Heart left ventricle (tissue), 16 donors: ENCODE measurements at regions not wholly inside any gene's neighbourhood (a gene's known extent, or its start where the extent isn't known, plus 50 kb on each side); places are given as distances from the start of the nearest gene placed in this dataset.

Experiments used
- ATAC-seq, 4 donors: fragments of 200-7000 bp; cut with Tn5 transposase; one replicate each; pipeline ENCODE4 v1.9.1; 2020 to 2022; ENCODE audit warnings: moderate library complexity in 4 of 4, mild to moderate bottlenecking in 3 of 4, moderate number of reproducible peaks in 1 of 4
- DNase-seq, 5 donors: peaks; one replicate each; pipeline ENCODE4 v3.0.0-alpha.2; 2020
- H3K27ac ChIP-seq, 12 donors: fragments of 200-600 bp; sonication (generic) in 4 of 12; one replicate each; pipeline versions ENCODE4 v1.5.0 to v1.8.0; 2016 to 2022; ENCODE audit warnings: mild to moderate bottlenecking in 2 of 12
- H3K27me3 ChIP-seq, 9 donors: fragments of 200-600 bp; sonication (generic) in 2 of 9; one replicate each; pipeline versions ENCODE4 v1.5.1 to v1.8.0; 2016 to 2022; ENCODE audit warnings: mild to moderate bottlenecking in 3 of 9
- H3K36me3 ChIP-seq, 9 donors: fragments of 200-600 bp; sonication (generic) in 2 of 9; one replicate each; pipeline versions ENCODE4 v1.5.0 to v1.8.0; 2018 to 2022; ENCODE audit warnings: mild to moderate bottlenecking in 2 of 9
- H3K4me1 ChIP-seq, 12 donors: fragments of 200-600 bp; sonication (generic) in 4 of 12; one replicate each; pipeline versions ENCODE4 v1.5.0 to v1.8.0; 2016 to 2022; ENCODE audit warnings: mild to moderate bottlenecking in 3 of 12
- H3K4me3 ChIP-seq, 12 donors: fragments of 200-600 bp; sonication (generic) in 4 of 12; one replicate each; pipeline versions ENCODE4 v1.5.0 to v1.8.0; 2017 to 2022; ENCODE audit warnings: mild to moderate bottlenecking in 9 of 12, moderate library complexity in 4 of 12
- H3K9me3 ChIP-seq, 12 donors: fragments of 200-600 bp; sonication (generic) in 4 of 12; one replicate each; pipeline versions ENCODE4 v1.5.0 to v1.8.0; 2016 to 2022; ENCODE audit warnings: mild to moderate bottlenecking in 1 of 12
- POLR2A ChIP-seq, 2 donors: fragments of 450-650 bp; IDR thresholded peaks; one replicate each; pipeline ENCODE4 v1.6.1; 2017; ENCODE audit warnings: antibody characterized with exemption in 2 of 2, mild to moderate bottlenecking in 2 of 2, moderate library complexity in 2 of 2
- WGBS, 4 donors: extraction: QIAGEN DNeasy Blood & Tissue Kit in 2 of 4; methylation state at CpG; one replicate each; pipeline versions ENCODE4 v1.1.5 to v1.1.7; 2013 to 2018; 5-methylcytosine and 5-hydroxymethylcytosine counted together
- intact Hi-C, 10 donors: fragments of 100-400 bp; cut with DNase I; formaldehyde crosslinking; loops; one replicate each; pipeline versions ENCODE4 v1.11.1 to v1.14.2; 2022
- TF ChIP-seq, protein P1 (sequence below), 12 donors: fragments of 200-600 bp; sonication (generic) in 4 of 12; IDR thresholded peaks; one replicate each; pipeline versions ENCODE4 v1.5.0 to v1.8.0; 2018 to 2022; ENCODE audit warnings: antibody characterized with exemption in 12 of 12, mild to moderate bottlenecking in 5 of 12
- donor health status: ischemic (EF 13 %, LVEDD 7.1; RV severe dilation, severe dysfunction).
- donor health status: healthy with polysubstance abuse.
- donor health status: DM: no; HTN: yes; CAD: no.
- donor health status: DM: no; HTN: no; CAD: no.
- donor health status: ischemic (EF 25% LVEDD 6.9; RV normal size, moderate dysfunction).
- donor health status: ischemic (EF 25% LVEDD 5.7; RV mildly dilated, moderate dysfunction).
- donor health status: healthy.
- donor health status: DM: yes; HTN: yes; CAD: no.
- donor health status: ischemic (EF 35%, LVEDD 5.7; RV mildly dilated, moderate dysfunction).
- donor health status: nonischemic (EF 11% LVEDD 7.7; RV severe dilation, severe dysfunction).
- donor health status: DM: yes; HTN: yes; CAD: no.
- donor health status: PGD.
- donor health status: ischemic (EF 29% LVEDD 5.4; RV normal size, mild dysfunction).
- donor health status: nonischemic (EF 23%, LVEDD 6.1; RV moderate dilation, normal function).

DNA sequence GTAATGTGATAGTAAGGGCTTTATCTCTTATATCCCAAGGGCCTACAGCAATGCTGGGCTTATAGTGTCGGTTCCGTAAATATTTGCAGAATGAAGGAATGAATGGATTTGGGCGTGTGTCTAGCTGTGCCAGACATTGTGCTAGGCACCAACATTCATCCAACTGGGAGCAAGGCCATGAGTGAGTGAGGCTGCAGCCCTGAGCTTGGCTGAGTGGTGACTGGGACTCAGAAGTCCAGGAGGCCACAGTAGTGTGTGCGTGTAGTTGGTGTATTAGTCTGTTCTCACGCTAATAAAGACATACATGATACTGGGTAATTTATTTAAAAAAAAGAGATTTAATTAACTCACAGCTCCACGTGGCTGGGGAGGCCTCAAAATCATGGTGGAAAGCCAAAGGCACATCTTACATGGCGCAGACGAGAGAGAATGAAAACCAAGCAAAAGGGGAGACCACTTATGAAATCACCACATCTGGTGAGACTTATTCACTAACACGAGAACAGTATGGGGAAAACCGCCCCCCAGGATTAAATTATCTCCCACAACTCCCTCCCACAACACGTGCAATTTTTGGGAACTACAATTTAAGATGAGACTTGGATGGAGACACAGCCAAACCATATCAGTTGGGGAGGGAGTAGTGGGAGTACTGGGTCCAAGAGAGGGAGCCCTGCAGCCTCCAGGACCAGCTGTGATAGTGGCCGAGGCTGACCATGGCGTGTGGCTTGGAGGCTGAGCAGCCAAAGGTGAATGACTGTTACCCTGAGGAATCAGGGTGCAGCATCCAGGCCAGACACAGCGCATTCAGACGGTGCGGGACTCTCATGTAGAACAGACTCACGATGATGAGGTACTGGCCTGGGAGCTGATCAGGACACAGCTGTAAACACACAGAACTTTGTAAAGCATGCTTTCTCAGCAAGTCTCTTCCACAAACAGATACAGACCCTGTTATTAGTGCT, 104.6 kb downstream of the TEX26 start:
- DNase-seq = no peak
- ATAC-seq = no peak
- Histone ChIP-seq H3K27me3 (peaks cover 0 to 12% (median 0%) of the 10 kb centered on the region in 9 donors), H3K27ac (no peak overlapping the region), H3K4me3 (no peak overlapping the region), H3K36me3 (no peaks in the 10 kb centered on the region), H3K9me3 (no peaks in the 10 kb centered on the region), H3K4me1 (peaks cover 0 to 13% (median 0%) of the 10 kb centered on the region in 12 donors)
- WGBS, 4 donors = 84 to 88% (median 86%) methylated on average over 17 of the region's 17 CpGs
- intact Hi-C loops = no loop called here
- no peak for TF ChIP-seq POLR2A (IDR thresholded peaks at IDR 0.05)
- TF ChIP-seq, protein P1, sequence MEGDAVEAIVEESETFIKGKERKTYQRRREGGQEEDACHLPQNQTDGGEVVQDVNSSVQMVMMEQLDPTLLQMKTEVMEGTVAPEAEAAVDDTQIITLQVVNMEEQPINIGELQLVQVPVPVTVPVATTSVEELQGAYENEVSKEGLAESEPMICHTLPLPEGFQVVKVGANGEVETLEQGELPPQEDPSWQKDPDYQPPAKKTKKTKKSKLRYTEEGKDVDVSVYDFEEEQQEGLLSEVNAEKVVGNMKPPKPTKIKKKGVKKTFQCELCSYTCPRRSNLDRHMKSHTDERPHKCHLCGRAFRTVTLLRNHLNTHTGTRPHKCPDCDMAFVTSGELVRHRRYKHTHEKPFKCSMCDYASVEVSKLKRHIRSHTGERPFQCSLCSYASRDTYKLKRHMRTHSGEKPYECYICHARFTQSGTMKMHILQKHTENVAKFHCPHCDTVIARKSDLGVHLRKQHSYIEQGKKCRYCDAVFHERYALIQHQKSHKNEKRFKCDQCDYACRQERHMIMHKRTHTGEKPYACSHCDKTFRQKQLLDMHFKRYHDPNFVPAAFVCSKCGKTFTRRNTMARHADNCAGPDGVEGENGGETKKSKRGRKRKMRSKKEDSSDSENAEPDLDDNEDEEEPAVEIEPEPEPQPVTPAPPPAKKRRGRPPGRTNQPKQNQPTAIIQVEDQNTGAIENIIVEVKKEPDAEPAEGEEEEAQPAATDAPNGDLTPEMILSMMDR (IDR thresholded peaks at IDR 0.05) = no peak

DNA sequence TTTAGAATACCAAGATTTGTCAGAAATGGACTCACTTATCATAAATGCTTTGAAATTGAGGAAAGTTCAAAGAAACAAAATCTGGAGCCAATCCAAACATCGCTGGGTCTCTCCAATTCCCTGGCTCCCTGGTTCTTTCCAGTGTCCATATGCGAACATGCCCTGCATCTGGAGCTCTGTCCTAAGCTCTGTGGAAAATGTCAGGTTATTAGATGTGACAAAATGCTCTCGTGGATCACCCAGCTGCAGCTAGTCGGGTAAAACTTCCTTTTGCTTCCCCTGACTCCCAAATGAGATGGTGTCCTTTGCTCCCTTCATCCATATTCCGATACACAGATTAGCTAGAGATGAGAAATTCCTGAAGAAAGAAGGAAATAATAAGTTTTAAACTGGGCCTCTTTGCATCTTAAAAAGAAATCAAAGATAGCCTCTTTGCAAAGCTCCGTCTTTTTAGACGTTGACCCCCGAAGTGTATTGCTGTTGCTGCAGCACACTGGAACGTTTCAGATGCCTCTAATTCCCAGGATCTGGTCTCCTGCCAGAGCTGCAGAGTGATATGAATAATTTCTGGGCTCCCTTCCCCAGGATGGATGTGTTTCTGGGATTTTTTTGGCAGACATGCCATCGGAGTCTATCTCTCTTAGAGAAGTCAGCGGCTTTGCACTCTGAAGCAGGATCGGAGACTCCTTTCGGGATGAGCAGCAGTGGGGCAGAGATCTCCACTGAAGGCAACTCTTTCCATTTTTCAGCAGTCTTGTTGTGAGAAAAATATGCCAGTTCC, 102.9 kb downstream of the TEX26 start:
- peak in 1 of 4 donors; percentile 47 for ATAC-seq
- TF ChIP-seq, protein P1 (IDR thresholded peaks at IDR 0.05) = no peak
- no peak for TF ChIP-seq POLR2A (IDR thresholded peaks at IDR 0.05)
- Histone ChIP-seq H3K4me1 (peaks cover 0 to 13% (median 0%) of the 10 kb centered on the region in 12 donors), H3K27ac (no peak overlapping the region), H3K36me3 (no peaks in the 10 kb centered on the region), H3K27me3 (peaks cover 0 to 10% (median 0%) of the 10 kb centered on the region in 9 donors), H3K9me3 (no peaks in the 10 kb centered on the region), H3K4me3 (no peak overlapping the region)
- peak in 2 of 5 donors; percentile 19 to 38 for DNase-seq
- 34 to 47% (median 41%) methylated on average over 13 of the region's 13 CpGs for WGBS, 4 donors
- intact Hi-C loops = no loop called here

DNA sequence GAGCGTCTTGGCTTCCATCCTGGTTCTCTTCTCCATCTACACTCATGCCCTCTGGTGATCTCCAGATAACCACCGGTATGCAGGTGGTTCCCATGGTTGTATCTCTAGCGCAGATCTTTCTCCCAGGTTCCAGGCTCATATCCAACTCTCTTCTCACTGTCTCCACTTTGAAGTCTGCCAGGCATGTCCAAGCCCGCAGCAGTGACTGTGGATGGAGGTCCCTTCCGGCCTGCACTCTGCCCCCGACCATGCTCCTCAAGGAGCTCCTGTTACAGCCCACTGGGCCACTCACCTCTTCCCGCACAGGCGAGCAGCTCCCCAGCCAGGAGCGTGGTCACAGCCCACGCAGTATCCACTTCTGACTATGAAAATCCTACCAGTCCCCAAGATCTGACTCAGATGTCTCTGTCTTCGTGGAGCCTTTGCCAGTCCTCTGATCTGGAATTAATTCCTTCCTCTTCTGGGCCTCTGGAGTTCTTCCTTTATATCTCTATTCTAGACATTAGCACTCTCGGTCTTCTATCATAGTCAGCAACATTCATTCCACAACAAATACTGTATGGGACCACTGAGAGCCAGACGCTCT, 100.2 kb downstream of the TEX26 start:
- 88 to 91% (median 90%) methylated on average over 13 of the region's 13 CpGs for WGBS, 4 donors
- intact Hi-C loops = no loop called here
- Histone ChIP-seq H3K27ac (no peak overlapping the region), H3K9me3 (no peaks in the 10 kb centered on the region), H3K36me3 (no peaks in the 10 kb centered on the region), H3K4me3 (no peak overlapping the region), H3K4me1 (peaks cover 0 to 9% (median 0%) of the 10 kb centered on the region in 12 donors), H3K27me3 (peaks cover 0 to 5% (median 0%) of the 10 kb centered on the region in 9 donors)
- no peak for TF ChIP-seq POLR2A (IDR thresholded peaks at IDR 0.05)
- TF ChIP-seq, protein P1 (IDR thresholded peaks at IDR 0.05) = no peak
- DNase-seq = no peak
- no peak for ATAC-seq
